Endothelial cell of umbilical vein (primary cell): ENCODE measurements at regions not wholly inside any gene's neighbourhood (a gene's known extent, or its start where the extent isn't known, plus 50 kb on each side); places are given as distances from the start of the nearest gene placed in this dataset.

ENCODE experiments used
- BruUV-seq: library from RNA; stranded (reverse); fragments of 400-500 nt; replicated peaks from 2 replicates; lab custom pipeline; 2021; lab: Mats Ljungman, UMichigan
- CTCF ChIA-PET: fragments of 300-600, 350-600 bp; sonication (Branson Sonifier 250); formaldehyde crosslinking; loops from one replicate; lab custom pipeline; 2021; ENCODE audit warnings: antibody characterized with exemption, inconsistent platforms; lab: Charles Lee
- POLR2A ChIA-PET: fragments of 300-600, 350-600 bp; sonication (Branson Sonifier 250); formaldehyde crosslinking; loops from one replicate; lab custom pipeline; 2021; ENCODE audit warnings: antibody characterized with exemption, inconsistent platforms; lab: Charles Lee
- DNase-seq: peaks from one replicate; pipeline ENCODE4 v3.0.0-alpha.2; 2011; ENCODE audit warnings: low read depth, low spot score
- FAIRE-seq: peaks from 2 replicates; lab custom pipeline; 2011; peaks lifted over from hg19 to GRCh38; lab: Jason Lieb, UNC
- H2AFZ ChIP-seq: 2 replicates; pipeline ENCODE4 v1.6.0; 2012; ENCODE audit warnings: low read depth, low read length, control low read depth, inconsistent platforms
- H3K27ac ChIP-seq: 2 replicates; pipeline ENCODE4 v1.5.1; 2011; ENCODE audit warnings: low read depth, mild to moderate bottlenecking, control low read depth, low read length, moderate library complexity; ENCODE audit not compliant: insufficient read depth
- H3K27me3 ChIP-seq, 2 experiments: 2 replicates each; pipeline versions ENCODE4 v1.6.0 to v1.6.1; 2011; ENCODE audit warnings: low read length in 2 of 2, mixed read lengths in 1 of 2; ENCODE audit not compliant: control insufficient read depth in 2 of 2, insufficient read depth in 2 of 2
- H3K36me3 ChIP-seq, 2 experiments: 2 replicates in 1 of 2; 3 replicates in 1 of 2; pipeline ENCODE4 v1.5.1; 2011; ENCODE audit warnings: low read length in 2 of 2, mild to moderate bottlenecking in 1 of 2, moderate library complexity in 1 of 2; ENCODE audit not compliant: control insufficient read depth in 2 of 2, insufficient read depth in 2 of 2; ENCODE audit errors: extremely low read depth in 1 of 2
- H3K4me1 ChIP-seq: 3 replicates; pipeline ENCODE4 v1.5.1; 2011; ENCODE audit warnings: mild to moderate bottlenecking, low read length; ENCODE audit not compliant: control insufficient read depth, insufficient read depth; ENCODE audit errors: extremely low read depth
- H3K4me2 ChIP-seq: 2 replicates; pipeline ENCODE4 v1.6.1; 2011; ENCODE audit warnings: low read length, control low read depth, mixed read lengths; ENCODE audit not compliant: insufficient read depth
- H3K4me3 ChIP-seq, 3 experiments: fragments of 200-600 bp in 1 of 3; sonication (generic), shearing (Covaris generic) in 1 of 3; replicated peaks in 1 of 3; 2 replicates each; pipeline ENCODE4 v1.5.1; 2011 to 2016; ENCODE audit warnings: control low read depth in 3 of 3, low read length in 3 of 3, mild to moderate bottlenecking in 2 of 3, inconsistent platforms in 1 of 3, low read depth in 1 of 3, moderate library complexity in 1 of 3; ENCODE audit not compliant: insufficient read depth in 1 of 3
- H3K79me2 ChIP-seq: 2 replicates; pipeline ENCODE4 v1.6.0; 2012; ENCODE audit warnings: low read length, inconsistent platforms; ENCODE audit not compliant: control insufficient read depth, insufficient read depth
- H3K9ac ChIP-seq: replicated peaks from 2 replicates; pipeline ENCODE3; 2011; ENCODE audit warnings: low read length, control low read depth; ENCODE audit not compliant: insufficient read depth; ENCODE audit errors: extremely low read depth
- H3K9me1 ChIP-seq: replicated peaks from 3 replicates; pipeline ENCODE4 v1.6.0; 2011; ENCODE audit warnings: mild to moderate bottlenecking, low read length; ENCODE audit not compliant: control insufficient read depth, insufficient read depth; ENCODE audit errors: extremely low read depth
- H3K9me3 ChIP-seq: replicated peaks from 2 replicates; pipeline ENCODE4 v1.5.1; 2012; ENCODE audit warnings: low read length, inconsistent platforms; ENCODE audit not compliant: control insufficient read depth, insufficient read depth
- H4K20me1 ChIP-seq: replicated peaks from 2 replicates; pipeline ENCODE3; 2011; ENCODE audit warnings: mild to moderate bottlenecking, low read length; ENCODE audit not compliant: control insufficient read depth, insufficient read depth; ENCODE audit errors: extremely low read depth
- EZH2 ChIP-seq: IDR thresholded peaks from 2 replicates; pipeline ENCODE4 v1.6.1; 2012; ENCODE audit warnings: borderline replicate concordance, low read depth, mild to moderate bottlenecking, moderate library complexity, low read length, inconsistent platforms; ENCODE audit not compliant: severe bottlenecking
- GATA2 ChIP-seq: IDR thresholded peaks from 2 replicates; pipeline ENCODE4 v1.7.0; 2011; ENCODE audit warnings: low read depth, mild to moderate bottlenecking, moderate library complexity, mixed read lengths, low read length; ENCODE audit not compliant: insufficient read length, insufficient read depth
- JUN ChIP-seq: IDR thresholded peaks from 2 replicates; pipeline ENCODE4 v1.6.1; 2011; ENCODE audit warnings: borderline replicate concordance, low read depth; ENCODE audit not compliant: insufficient read length, insufficient read depth
- MYC ChIP-seq: IDR thresholded peaks from one replicate; pipeline ENCODE4 v1.6.1; 2011; ENCODE audit warnings: mild to moderate bottlenecking, low read depth, low read length
- POLR2A ChIP-seq: IDR thresholded peaks from 2 replicates; pipeline ENCODE4 v1.6.1; 2012; ENCODE audit warnings: low read depth, mild to moderate bottlenecking, control low read depth, low read length
- POLR2AphosphoS5 ChIP-seq: IDR thresholded peaks from 2 replicates; pipeline ENCODE4 v1.6.1; 2012; ENCODE audit warnings: low read depth, mild to moderate bottlenecking, control low read depth, low read length, moderate library complexity; ENCODE audit not compliant: insufficient read depth
- dilution Hi-C: fragments of 300-500 bp; cut with MboI; formaldehyde crosslinking; loops from one replicate; pipeline ENCODE4 v1.15.0; 2019; ENCODE audit warnings: low sequenced_read_pairs; ENCODE audit not compliant: extremely low pct_ligation_motif_present
- intact Hi-C: fragments of 100-400 bp; cut with micrococcal nuclease; formaldehyde crosslinking; loops from one replicate; pipeline ENCODE4 v1.10.0; 2022
- TF ChIP-seq, protein P1 (sequence below): IDR thresholded peaks from 2 replicates; pipeline ENCODE4 v1.6.1; 2011; ENCODE audit not compliant: insufficient read depth, insufficient read length

- no peak overlapping the region for H3K4me2 ChIP-seq
- H3K9me3 ChIP-seq: no peaks in the 10 kb centered on the region
- H4K20me1 ChIP-seq: no peaks in the 10 kb centered on the region
- no peaks in the 10 kb centered on the region for H3K79me2 ChIP-seq
- H3K27ac ChIP-seq: no peak overlapping the region
- no TSS peak for BruUV-seq
- no peak overlapping the region for H3K4me3 ChIP-seq
- H2AFZ ChIP-seq: no peak overlapping the region
- POLR2A ChIA-PET: no interaction called here
- no peaks in the 10 kb centered on the region for H3K4me1 ChIP-seq
- no peak overlapping the region for H3K9ac ChIP-seq
- H3K36me3 ChIP-seq: no peaks in the 10 kb centered on the region
- FAIRE-seq (no peak), DNase-seq (no peak)
- H3K9me1 ChIP-seq: no peaks in the 10 kb centered on the region
- intact Hi-C loops (no loop called here), dilution Hi-C loops (no loop called here)
- CTCF ChIA-PET: no interaction called here
- no peak for TF ChIP-seq POLR2AphosphoS5
- TF ChIP-seq POLR2A: no peak
- TF ChIP-seq GATA2: no peak
- no peak for TF ChIP-seq EZH2
- no peak for TF ChIP-seq MYC
- no peaks in the 10 kb centered on the region for H3K27me3 ChIP-seq
These were observed 557.8 kb downstream of the NXPH1 start for GRCh38 chr7:8991159-8991558.

DNA sequence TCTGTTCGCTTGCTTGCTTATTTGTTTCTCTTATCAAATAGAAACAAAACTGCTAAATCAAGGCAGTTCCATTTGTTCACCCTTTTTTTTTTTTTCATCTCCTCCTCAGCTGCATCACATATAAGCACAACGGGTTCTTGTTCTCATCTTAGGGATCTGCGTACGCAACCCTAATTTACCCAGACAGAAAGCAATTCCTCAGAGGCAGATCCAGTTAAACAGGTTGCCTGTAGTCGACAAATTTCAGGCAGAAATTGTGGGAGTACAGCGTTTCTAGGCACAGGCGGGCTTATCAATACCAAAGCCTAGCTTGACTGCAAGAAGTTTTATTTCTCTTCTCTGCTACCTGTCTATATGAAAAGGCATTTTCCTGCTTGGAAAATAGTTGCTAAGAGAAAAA is 565.4 kb downstream of the NXPH1 start:
- H3K27ac ChIP-seq: no peak overlapping the region
- no peak overlapping the region for H3K4me3 ChIP-seq
- DNase-seq: no peak
- no peak overlapping the region for H3K4me2 ChIP-seq
- dilution Hi-C loops (no loop called here), intact Hi-C loops (no loop called here)
- H2AFZ ChIP-seq: no peak overlapping the region
- no peaks in the 10 kb centered on the region for H3K36me3 ChIP-seq
- H4K20me1 ChIP-seq: no peaks in the 10 kb centered on the region
- no peaks in the 10 kb centered on the region for H3K9me3 ChIP-seq
- no peak for FAIRE-seq
- TF ChIP-seq, protein P1, sequence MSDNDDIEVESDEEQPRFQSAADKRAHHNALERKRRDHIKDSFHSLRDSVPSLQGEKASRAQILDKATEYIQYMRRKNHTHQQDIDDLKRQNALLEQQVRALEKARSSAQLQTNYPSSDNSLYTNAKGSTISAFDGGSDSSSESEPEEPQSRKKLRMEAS: no peak
- TF ChIP-seq JUN (no peak), POLR2AphosphoS5 (no peak)
- ChIA-PET CTCF (no interaction called here), POLR2A (no interaction called here)
- H3K9ac ChIP-seq: no peak overlapping the region
- H3K27me3 ChIP-seq: no peaks in the 10 kb centered on the region
- no peaks in the 10 kb centered on the region for H3K9me1 ChIP-seq
- no TSS peak for BruUV-seq
- no peaks in the 10 kb centered on the region for H3K4me1 ChIP-seq
- no peaks in the 10 kb centered on the region for H3K79me2 ChIP-seq
